SK-N-SH (cell line): ENCODE measurements at regions not wholly inside any gene's neighbourhood (a gene's known extent, or its start where the extent isn't known, plus 50 kb on each side); places are given as distances from the start of the nearest gene placed in this dataset.

ENCODE experiments used
- CTCF ChIA-PET: fragments of 300-600, 350-600 bp; formaldehyde crosslinking; extraction: SDS; loops from one replicate; lab custom pipeline; 2021; lab: Yijun Ruan, JAX
- POLR2A ChIA-PET: fragments of 350-600 bp; sonication (Branson Sonifier 250); formaldehyde crosslinking; extraction: SDS; loops from one replicate; lab custom pipeline; 2020; ENCODE audit warnings: antibody characterized with exemption, inconsistent platforms; lab: Yijun Ruan, JAX
- DNase-seq: peaks from one replicate; pipeline ENCODE4 v3.0.0; 2012
- H2AFZ ChIP-seq: fragments of 200-600 bp; sonication (generic); 2 replicates; pipeline ENCODE4 v1.8.1; 2016; ENCODE audit warnings: antibody characterized with exemption, mild to moderate bottlenecking, low read depth
- H3F3A ChIP-seq: fragments of 200-600 bp; sonication (generic); replicated peaks from 2 replicates; pipeline ENCODE3; 2016; ENCODE audit warnings: antibody characterized with exemption, mild to moderate bottlenecking; ENCODE audit not compliant: insufficient read depth
- H3K27ac ChIP-seq, 2 experiments: fragments of 200-500 bp in 1 of 2; fragments of 200-600 bp in 1 of 2; sonication (Bioruptor generic) in 1 of 2; sonication (generic), shearing (Covaris generic) in 1 of 2; 2 replicates each; pipeline versions ENCODE4 v1.5.1 to v1.6.1; 2014 to 2016; ENCODE audit warnings: low read depth in 2 of 2, inconsistent platforms in 1 of 2, low read length in 1 of 2, mild to moderate bottlenecking in 1 of 2, mixed read lengths in 1 of 2
- H3K27me3 ChIP-seq: fragments of 200-600 bp; sonication (generic), shearing (Covaris generic); 2 replicates; pipeline ENCODE4 v1.6.1; 2016; ENCODE audit warnings: mixed run types; ENCODE audit not compliant: insufficient read depth
- H3K36me3 ChIP-seq, 2 experiments: fragments of 200-500 bp in 1 of 2; fragments of 200-600 bp in 1 of 2; sonication (Bioruptor generic) in 1 of 2; sonication (generic) in 1 of 2; replicated peaks in 1 of 2; 2 replicates each; pipeline versions ENCODE3 to v1.5.1; 2014 to 2016; ENCODE audit warnings: low read length in 1 of 2, mild to moderate bottlenecking in 1 of 2; ENCODE audit not compliant: insufficient read depth in 2 of 2, control insufficient read depth in 1 of 2
- H3K4me1 ChIP-seq, 2 experiments: fragments of 200-500 bp in 1 of 2; fragments of 200-600 bp in 1 of 2; sonication (Bioruptor generic) in 1 of 2; sonication (generic), shearing (Covaris generic) in 1 of 2; 2 replicates each; pipeline versions ENCODE4 v1.5.1 to v1.6.1; 2014 to 2016; ENCODE audit warnings: low read depth in 1 of 2, low read length in 1 of 2, mixed run types in 1 of 2; ENCODE audit not compliant: insufficient read depth in 2 of 2, control insufficient read depth in 1 of 2
- H3K4me2 ChIP-seq: fragments of 200-600 bp; sonication (generic), shearing (Covaris generic); 2 replicates; pipeline ENCODE4 v1.6.1; 2017; ENCODE audit warnings: mixed run types
- H3K4me3 ChIP-seq, 2 experiments: fragments of 200-500 bp in 1 of 2; fragments of 200-600 bp in 1 of 2; sonication (Bioruptor generic) in 1 of 2; sonication (generic), shearing (Covaris generic) in 1 of 2; 2 replicates each; pipeline versions ENCODE4 v1.5.1 to v1.8.1; 2014 to 2016; ENCODE audit warnings: low read depth in 2 of 2, inconsistent platforms in 1 of 2, low read length in 1 of 2, mild to moderate bottlenecking in 1 of 2, mixed read lengths in 1 of 2, moderate library complexity in 1 of 2
- H3K79me2 ChIP-seq: fragments of 200-600 bp; sonication (generic); 2 replicates; pipeline ENCODE4 v1.8.1; 2017; ENCODE audit warnings: mild to moderate bottlenecking; ENCODE audit not compliant: insufficient read depth
- H3K9ac ChIP-seq: fragments of 200-600 bp; sonication (generic); 2 replicates; pipeline ENCODE4 v1.6.1; 2017; ENCODE audit warnings: mixed run types
- H3K9me2 ChIP-seq: fragments of 200-600 bp; sonication (generic); 2 replicates; pipeline ENCODE4 v1.6.1; 2017; ENCODE audit warnings: mixed run types
- H3K9me3 ChIP-seq: fragments of 200-600 bp; sonication (generic); 2 replicates; pipeline ENCODE4 v1.6.1; 2017; ENCODE audit warnings: mixed run types, mild to moderate bottlenecking, moderate library complexity
- H4K20me1 ChIP-seq: fragments of 200-600 bp; sonication (generic); 2 replicates; pipeline ENCODE4 v1.6.1; 2017; ENCODE audit warnings: mild to moderate bottlenecking, mixed run types; ENCODE audit not compliant: insufficient read depth
- CHD2 ChIP-seq: fragments of 150-350 bp; IDR thresholded peaks from 2 replicates; pipeline ENCODE4 v1.6.1; 2018; ENCODE audit warnings: low read length; ENCODE audit not compliant: partially characterized antibody
- CTCF ChIP-seq: fragments of 200-600 bp; sonication (generic); IDR thresholded peaks from 2 replicates; pipeline ENCODE4 v1.6.1; 2017; ENCODE audit warnings: antibody characterized with exemption, mild to moderate bottlenecking, moderate library complexity
- ELF1 ChIP-seq: IDR thresholded peaks from 2 replicates; pipeline ENCODE4 v1.4.0; 2012
- FOSL2 ChIP-seq: IDR thresholded peaks from 2 replicates; pipeline ENCODE4 v1.4.0; 2012; ENCODE audit warnings: low read depth, mild to moderate bottlenecking, moderate library complexity, borderline replicate concordance
- FOXM1 ChIP-seq: IDR thresholded peaks from 2 replicates; pipeline ENCODE4 v1.4.0; 2012; ENCODE audit warnings: low read depth, mild to moderate bottlenecking
- GABPA ChIP-seq: IDR thresholded peaks from 2 replicates; pipeline ENCODE4 v1.4.0; 2012; ENCODE audit warnings: low read depth, mild to moderate bottlenecking
- IRF3 ChIP-seq: fragments of 150-350 bp; IDR thresholded peaks from 2 replicates; pipeline ENCODE4 v1.6.1; 2016; ENCODE audit warnings: mild to moderate bottlenecking, low read depth, low read length
- MAX ChIP-seq: IDR thresholded peaks from 2 replicates; pipeline ENCODE4 v1.4.0; 2012; ENCODE audit warnings: low read depth
- NFIC ChIP-seq: IDR thresholded peaks from 2 replicates; pipeline ENCODE4 v1.4.0; 2012; ENCODE audit warnings: borderline replicate concordance
- RCOR1 ChIP-seq: fragments of 150-350 bp; IDR thresholded peaks from 2 replicates; pipeline ENCODE4 v1.6.1; 2017; ENCODE audit warnings: antibody characterized with exemption, low read length
- RFX5 ChIP-seq: IDR thresholded peaks from 2 replicates; pipeline ENCODE4 v1.6.1; 2012; ENCODE audit warnings: mild to moderate bottlenecking, improper control_type of control experiment, low read length
- SIN3A ChIP-seq: IDR thresholded peaks from 2 replicates; pipeline ENCODE4 v1.6.1; 2012; ENCODE audit warnings: low read depth, mild to moderate bottlenecking, low read length, moderate library complexity, borderline replicate concordance
- TAF1 ChIP-seq: IDR thresholded peaks from 2 replicates; pipeline ENCODE4 v1.6.1; 2012; ENCODE audit warnings: low read depth, mild to moderate bottlenecking, low read length, moderate library complexity, borderline replicate concordance
- TCF12 ChIP-seq: IDR thresholded peaks from 2 replicates; pipeline ENCODE4 v1.4.0; 2012
- TEAD4 ChIP-seq: IDR thresholded peaks from 2 replicates; pipeline ENCODE4 v1.4.0; 2012; ENCODE audit warnings: mild to moderate bottlenecking, borderline replicate concordance; ENCODE audit not compliant: insufficient read depth
- USF1 ChIP-seq: IDR thresholded peaks from 2 replicates; pipeline ENCODE4 v1.4.0; 2012; ENCODE audit warnings: low read depth, borderline replicate concordance
- USF2 ChIP-seq: fragments of 150-350 bp; IDR thresholded peaks from 2 replicates; pipeline ENCODE4 v1.6.1; 2017; ENCODE audit warnings: antibody characterized with exemption, low read length, low read depth, borderline replicate concordance
- ZBTB33 ChIP-seq: IDR thresholded peaks from 2 replicates; pipeline ENCODE4 v1.4.0; 2012; ENCODE audit warnings: low read depth, borderline replicate concordance
- WGBS: methylation state at CpG from one replicate; pipeline ENCODE4 v1.1.6; 2017; ENCODE audit warnings: low lambda C conversion rate; 5-methylcytosine and 5-hydroxymethylcytosine counted together

GRCh38 chr10:21300551-21300950 lies 224.9 kb downstream of the SKIDA1 start (continued):
- TF ChIP-seq USF2: no peak

GRCh38 chr10:21299330-21299729 lies 226.2 kb downstream of the SKIDA1 start:
- DNase-seq: no peak
- ChIA-PET CTCF (no interaction called here), POLR2A (no interaction called here)
- Histone ChIP-seq H3K27ac (no peak overlapping the region), H3F3A (no peaks in the 10 kb centered on the region), H3K27me3 (no peaks in the 10 kb centered on the region), H4K20me1 (no peaks in the 10 kb centered on the region), H3K79me2 (no peaks in the 10 kb centered on the region), H3K4me1 (no peaks in the 10 kb centered on the region), H3K9me2 (no peaks in the 10 kb centered on the region), H2AFZ (no peak overlapping the region), H3K9me3 (no peaks in the 10 kb centered on the region), H3K9ac (no peak overlapping the region), H3K36me3 (no peaks in the 10 kb centered on the region), H3K4me3 (no peak overlapping the region), H3K4me2 (no peak overlapping the region)
- 96% methylated on average over 7 of the region's 7 CpGs for WGBS
- no peak for TF ChIP-seq GABPA
- TF ChIP-seq CTCF: no peak
- no peak for TF ChIP-seq FOSL2
- no peak for TF ChIP-seq CHD2
- TF ChIP-seq FOXM1: no peak
- TF ChIP-seq TEAD4: no peak
- TF ChIP-seq NFIC: no peak
- no peak for TF ChIP-seq TCF12
- no peak for TF ChIP-seq TAF1
- TF ChIP-seq RFX5: no peak
- TF ChIP-seq ZBTB33: no peak
- TF ChIP-seq USF1: no peak
- no peak for TF ChIP-seq SIN3A
- TF ChIP-seq IRF3: no peak
- TF ChIP-seq MAX: no peak
- TF ChIP-seq ELF1: no peak
- no peak for TF ChIP-seq RCOR1
- TF ChIP-seq, all 33 proteins: peak for 0
